Caco-2 (cell line): ENCODE measurements at regions not wholly inside any gene's neighbourhood (a gene's known extent, or its start where the extent isn't known, plus 50 kb on each side); places are given as distances from the start of the nearest gene placed in this dataset.

ENCODE experiments used
- BruUV-seq: library from RNA; stranded (reverse); fragments of 400-500 nt; replicated peaks from 2 replicates; lab custom pipeline; 2021; lab: Mats Ljungman, UMichigan
- CTCF ChIA-PET: fragments of 300-600 bp; sonication (Branson Sonifier 250); formaldehyde crosslinking; loops from one replicate; lab custom pipeline; 2022; ENCODE audit warnings: antibody characterized with exemption; lab: Charles Lee
- POLR2A ChIA-PET: fragments of 300-600 bp; sonication (Branson Sonifier 250); formaldehyde crosslinking; loops from one replicate; lab custom pipeline; 2022; ENCODE audit warnings: antibody characterized with exemption; lab: Charles Lee
- DNase-seq, 2 experiments: peaks; one replicate each; pipeline versions ENCODE4 v3.0.0 to v3.0.0-alpha.2; 2020 to 2022
- H3K27me3 ChIP-seq: replicated peaks from 2 replicates; pipeline ENCODE4 v1.6.0; 2011; ENCODE audit warnings: low read length; ENCODE audit not compliant: control insufficient read depth, insufficient read depth
- H3K36me3 ChIP-seq: 2 replicates; pipeline ENCODE4 v1.5.1; 2011; ENCODE audit warnings: low read length; ENCODE audit not compliant: control insufficient read depth, insufficient read depth
- H3K4me1 ChIP-seq: fragments of 250-450 bp; sonication (Bioruptor Pico); 2 replicates; pipeline ENCODE4 v1.5.1; 2020; ENCODE audit warnings: mild to moderate bottlenecking
- H3K4me3 ChIP-seq: 2 replicates; pipeline ENCODE4 v1.5.1; 2011; ENCODE audit warnings: low read depth, mild to moderate bottlenecking, control low read depth, low read length
- H3K9me3 ChIP-seq: fragments of 250-450 bp; sonication (Bioruptor Pico); 2 replicates; pipeline ENCODE4 v1.5.1; 2020; ENCODE audit warnings: mild to moderate bottlenecking, moderate library complexity
- H3K27ac Mint-ChIP-seq: one replicate; pipeline ENCODE4 v1.8.0; 2022; ENCODE audit warnings: mixed read lengths; ENCODE audit not compliant: unreplicated experiment
- H3K27me3 Mint-ChIP-seq: one replicate; pipeline ENCODE4 v1.8.0; 2022; ENCODE audit warnings: mixed read lengths; ENCODE audit not compliant: insufficient read depth, unreplicated experiment
- H3K36me3 Mint-ChIP-seq: one replicate; pipeline ENCODE4 v1.8.0; 2022; ENCODE audit warnings: mild to moderate bottlenecking, mixed read lengths; ENCODE audit not compliant: insufficient read depth, unreplicated experiment
- H3K4me1 Mint-ChIP-seq: one replicate; pipeline ENCODE4 v1.8.0; 2022; ENCODE audit warnings: low read depth, mixed read lengths; ENCODE audit not compliant: unreplicated experiment
- H3K4me3 Mint-ChIP-seq: one replicate; pipeline ENCODE4 v1.8.0; 2022; ENCODE audit warnings: mild to moderate bottlenecking, moderate library complexity, mixed read lengths; ENCODE audit not compliant: unreplicated experiment
- H3K9me3 Mint-ChIP-seq: one replicate; pipeline ENCODE4 v1.8.0; 2022; ENCODE audit warnings: mixed read lengths; ENCODE audit not compliant: unreplicated experiment
- CTCF ChIP-seq, 2 experiments: fragments of 200-600 bp in 1 of 2; IDR thresholded peaks; 1 replicate in 1 of 2; 2 replicates in 1 of 2; pipeline versions ENCODE4 v1.5.1 to v1.8.0; 2011 to 2022; ENCODE audit warnings: antibody characterized with exemption in 1 of 2, control low read depth in 1 of 2, inconsistent platforms in 1 of 2, low read depth in 1 of 2, low read length in 1 of 2, mild to moderate bottlenecking in 1 of 2, moderate library complexity in 1 of 2; ENCODE audit not compliant: insufficient read depth in 1 of 2, severe bottlenecking in 1 of 2, unreplicated experiment in 1 of 2
- intact Hi-C: fragments of 100-400 bp; cut with micrococcal nuclease; formaldehyde crosslinking; loops from one replicate; pipeline ENCODE4 v1.10.0; 2022; ENCODE audit not compliant: unreplicated experiment

DNA sequence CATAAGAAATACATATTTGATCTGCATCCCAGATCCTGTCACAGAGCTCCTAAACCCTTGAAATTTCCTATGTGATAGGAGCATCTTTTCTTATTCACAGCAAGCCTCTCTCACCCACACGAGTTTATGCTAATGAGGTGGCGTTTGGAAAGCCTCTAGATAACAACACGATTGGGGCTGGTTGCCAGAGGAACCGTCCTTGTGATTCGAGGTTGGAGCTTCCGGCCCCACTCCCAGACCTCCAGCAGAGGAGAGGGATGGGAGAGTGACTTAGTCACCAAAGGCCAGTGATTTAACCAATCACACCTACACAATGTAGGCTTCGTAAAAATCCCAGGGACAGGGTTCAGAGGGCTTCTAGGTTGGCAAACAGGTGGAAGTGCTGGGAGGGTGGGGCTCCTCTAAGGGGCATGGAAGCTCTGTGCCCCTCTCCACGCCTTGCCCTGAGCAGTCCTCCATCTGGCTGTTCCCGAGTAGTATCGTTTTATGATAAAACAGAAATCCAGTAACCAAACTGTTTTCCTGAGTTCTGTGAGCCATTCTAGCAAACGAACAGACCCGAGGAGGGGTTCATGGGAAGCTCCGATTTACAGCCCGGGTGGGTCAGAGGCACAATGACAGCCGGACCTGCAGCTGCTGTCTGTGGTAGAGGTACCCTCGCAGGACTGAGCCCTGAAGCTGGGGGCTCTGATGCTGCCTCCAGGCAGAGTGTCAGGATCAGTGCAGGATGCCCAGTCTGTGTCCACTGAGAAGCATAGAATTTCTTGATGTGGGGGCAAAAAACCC lies 238.1 kb upstream of the ARID1B start:
- Mint-ChIP-seq H3K36me3 (no peaks in the 10 kb centered on the region), H3K27me3 (peaks cover 29% of the 10 kb centered on the region), H3K4me1 (peaks cover 4% of the 10 kb centered on the region), H3K9me3 (no peaks in the 10 kb centered on the region), H3K4me3 (no peak overlapping the region), H3K27ac (no peak overlapping the region)
- DNase-seq: no peak
- Histone ChIP-seq H3K27me3 (no peaks in the 10 kb centered on the region; the same call in 1 of the 2 replicates), H3K4me3 (no peak overlapping the region), H3K4me1 (no peaks in the 10 kb centered on the region), H3K36me3 (no peaks in the 10 kb centered on the region), H3K9me3 (no peaks in the 10 kb centered on the region)
- no peak for TF ChIP-seq CTCF (IDR thresholded peaks at IDR 0.05; ENCODE audit: insufficient read depth in 1 of 2, low read depth in 1 of 2, low read length in 1 of 2, severe bottlenecking in 1 of 2, unreplicated experiment in 1 of 2)
- intact Hi-C loops: no loop called here
- ChIA-PET CTCF (no interaction called here), POLR2A (interaction anchor here (0.5 kb wide), 1 partner anchor 1976 kb away, joined by 3 read pairs; no protein-coding TSS in a partner anchor)
- no TSS peak for BruUV-seq

- Mint-ChIP-seq H3K4me1 (peaks cover 4% of the 10 kb centered on the region), H3K9me3 (no peaks in the 10 kb centered on the region), H3K4me3 (no peak overlapping the region), H3K27ac (no peak overlapping the region), H3K36me3 (no peaks in the 10 kb centered on the region), H3K27me3 (peaks cover 26% of the 10 kb centered on the region)
- H3K36me3 ChIP-seq: no peaks in the 10 kb centered on the region
- intact Hi-C loops: no loop called here
- H3K27me3 ChIP-seq: no peaks in the 10 kb centered on the region; the same call in none of the 2 replicates
- ChIA-PET POLR2A (no interaction called here), CTCF (no interaction called here)
- no peak for TF ChIP-seq CTCF (IDR thresholded peaks at IDR 0.05; ENCODE audit: insufficient read depth in 1 of 2, low read depth in 1 of 2, low read length in 1 of 2, severe bottlenecking in 1 of 2, unreplicated experiment in 1 of 2)
- no peaks in the 10 kb centered on the region for H3K9me3 ChIP-seq
- H3K4me1 ChIP-seq: no peaks in the 10 kb centered on the region
- no TSS peak for BruUV-seq
- no peak overlapping the region for H3K4me3 ChIP-seq
- DNase-seq: no peak
Observed at GRCh38 chr6:156534594-156534993, 242.6 kb upstream of the ARID1B start.

GRCh38 chr6:156533872-156534524 lies 243.2 kb upstream of the ARID1B start:
- TF ChIP-seq CTCF (IDR thresholded peaks at IDR 0.05; ENCODE audit: insufficient read depth in 1 of 2, low read depth in 1 of 2, low read length in 1 of 2, severe bottlenecking in 1 of 2, unreplicated experiment in 1 of 2): no peak
- no peak overlapping the region for H3K27ac Mint-ChIP-seq

More at GRCh38 chr6:156533872-156534524, 243.2 kb upstream of the ARID1B start:
- intact Hi-C loops: no loop called here
- CTCF ChIA-PET: no interaction called here
- no peak for DNase-seq
- no peak overlapping the region for H3K4me3 ChIP-seq
- H3K36me3 ChIP-seq: no peaks in the 10 kb centered on the region
- no peaks in the 10 kb centered on the region; the same call in none of the 2 replicates for H3K27me3 ChIP-seq
- Mint-ChIP-seq H3K4me3 (no peak overlapping the region), H3K4me1 (peaks cover 4% of the 10 kb centered on the region), H3K27me3 (peaks cover 26% of the 10 kb centered on the region), H3K36me3 (no peaks in the 10 kb centered on the region), H3K9me3 (no peaks in the 10 kb centered on the region)
- POLR2A ChIA-PET: no interaction called here
- no TSS peak for BruUV-seq
- no peaks in the 10 kb centered on the region for H3K4me1 ChIP-seq
- no peaks in the 10 kb centered on the region for H3K9me3 ChIP-seq
